GM11168 (cell line): ENCODE measurements at regions not wholly inside any gene's neighbourhood (a gene's known extent, or its start where the extent isn't known, plus 50 kb on each side); places are given as distances from the start of the nearest gene placed in this dataset.
"Not testable (repeated sequence)": the region's sequence is repeated elsewhere in the genome, so short reads cannot be mapped to it uniquely, and the experiment has no call there.

Experiments
- in situ Hi-C: fragments of 300-500 bp; cut with MboI; formaldehyde crosslinking; loops from one replicate; pipeline ENCODE4 v1.12.0; 2022; ENCODE audit warnings: low sequenced_read_pairs; ENCODE audit not compliant: unreplicated experiment

DNA sequence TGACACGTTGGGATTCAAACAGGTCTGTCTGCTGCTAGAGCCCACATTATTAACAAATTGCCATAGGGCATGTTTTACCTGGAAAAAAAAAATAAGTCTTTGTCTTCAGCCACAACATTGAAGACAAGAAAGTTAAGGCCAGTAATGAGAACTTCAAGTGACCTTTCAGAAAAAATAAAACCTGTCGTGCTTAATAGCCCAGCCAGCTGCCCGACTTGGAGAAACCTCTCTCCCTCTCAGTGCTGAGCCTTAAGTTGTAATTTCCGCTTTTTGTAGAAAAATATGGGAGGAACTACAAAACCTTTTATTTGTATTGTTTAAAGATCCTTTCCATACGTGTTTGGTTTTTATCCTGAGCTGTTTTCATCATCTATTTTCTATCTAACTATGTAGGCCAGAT, 454.3 kb upstream of the SLITRK6 start:
- in situ Hi-C loops: not testable (repeated sequence)

DNA sequence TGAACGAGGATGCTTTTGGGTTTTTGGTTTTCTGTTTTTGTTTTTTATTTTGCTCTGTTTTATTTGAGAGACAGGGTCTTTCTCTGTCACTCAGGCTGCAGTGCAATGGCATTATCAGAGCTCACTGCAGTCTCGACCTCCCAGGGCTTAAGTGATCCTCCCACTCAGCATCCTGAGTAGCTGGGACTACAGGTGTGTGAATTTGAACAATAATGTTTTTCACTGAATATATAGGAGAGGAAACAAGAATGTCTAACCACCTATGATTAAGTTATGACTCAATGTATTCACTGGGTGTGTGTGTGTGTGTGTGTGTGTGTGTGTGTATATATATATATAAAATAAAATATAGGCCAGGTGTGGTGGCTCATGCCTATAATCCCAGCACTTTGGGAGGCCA, 456.6 kb upstream of the SLITRK6 start:
- in situ Hi-C loops: not testable (repeated sequence)

DNA sequence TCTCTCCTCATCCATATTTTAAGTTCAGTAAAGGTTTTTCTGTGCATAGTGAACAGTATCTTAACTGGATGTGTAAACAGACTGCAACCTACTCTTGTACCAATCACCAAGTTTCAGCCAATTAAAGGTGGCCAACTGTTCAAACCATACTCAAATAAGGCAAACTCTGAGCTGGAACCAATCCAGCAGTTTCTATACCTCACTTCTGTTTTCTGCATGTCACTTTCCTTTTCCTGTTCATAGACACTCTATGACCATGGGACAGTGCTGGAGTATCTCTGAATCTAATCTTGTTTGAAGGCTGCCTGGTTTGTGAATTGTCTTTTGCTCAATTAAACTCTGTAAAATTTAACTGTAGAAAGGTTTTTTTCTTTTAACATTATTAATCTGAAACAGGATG, 470.3 kb upstream of the SLITRK6 start:
- in situ Hi-C loops: no loop called here

DNA sequence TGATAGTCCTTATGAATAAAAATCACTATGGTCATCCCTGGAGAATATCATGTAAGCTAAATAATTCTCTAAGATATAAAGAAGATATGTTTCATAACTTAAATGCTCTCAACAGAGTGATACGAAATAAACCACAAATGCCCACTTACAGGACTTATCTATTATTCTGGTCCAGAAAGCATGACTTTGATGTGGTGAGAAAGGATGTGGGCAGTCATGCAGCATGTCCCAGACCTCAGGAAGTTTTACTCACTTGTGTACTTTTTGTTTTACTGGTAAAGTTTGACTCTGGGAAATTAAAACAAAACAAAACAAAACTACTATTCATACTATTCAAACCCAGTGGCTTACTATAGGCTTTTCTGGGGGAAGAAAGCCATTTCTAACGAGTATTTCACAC, 483.2 kb upstream of the SLITRK6 start:
- in situ Hi-C loops: loop anchor here (10.0 kb wide), 1 partner anchor 88 kb away; no protein-coding TSS in a partner anchor

DNA sequence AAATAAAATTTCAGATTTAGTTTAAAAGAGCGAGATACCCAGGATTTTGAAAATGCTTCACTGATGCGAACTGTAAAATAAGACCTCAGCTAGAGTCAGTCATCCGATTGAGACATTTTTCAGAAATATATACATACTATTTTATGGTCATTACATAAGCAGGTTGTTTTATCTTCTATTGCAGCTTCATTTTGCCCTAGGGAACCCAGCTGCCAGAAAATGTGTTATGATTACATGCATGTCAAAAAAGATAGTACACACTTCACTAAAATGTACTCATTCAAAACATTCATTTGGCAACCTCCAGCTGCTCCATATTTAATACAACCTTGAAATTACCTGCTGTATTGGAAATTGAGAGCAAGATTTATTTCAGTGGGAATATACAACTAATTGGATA, 483.8 kb upstream of the SLITRK6 start:
- in situ Hi-C loops: loop anchor here (10.0 kb wide), 1 partner anchor 88 kb away; no protein-coding TSS in a partner anchor

DNA sequence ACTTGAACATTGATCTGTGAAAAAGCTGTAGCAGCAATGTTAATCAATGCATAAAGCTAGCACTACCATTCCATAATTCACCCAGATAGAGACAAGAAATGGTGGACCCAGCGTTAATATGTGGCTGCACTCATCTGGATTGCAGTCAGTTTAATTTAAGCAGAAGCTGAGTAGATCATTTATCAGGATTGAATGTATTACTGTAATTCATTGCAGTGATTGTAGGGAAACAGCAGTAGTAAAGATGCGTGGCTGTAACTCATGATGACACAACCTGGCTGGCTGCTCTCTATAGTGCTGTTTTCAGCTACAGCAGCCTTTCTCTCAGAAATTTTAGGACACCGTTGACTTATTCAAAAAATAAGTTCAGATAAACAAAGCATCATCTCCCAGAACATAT, 499.5 kb upstream of the SLITRK6 start:
- in situ Hi-C loops: no loop called here

DNA sequence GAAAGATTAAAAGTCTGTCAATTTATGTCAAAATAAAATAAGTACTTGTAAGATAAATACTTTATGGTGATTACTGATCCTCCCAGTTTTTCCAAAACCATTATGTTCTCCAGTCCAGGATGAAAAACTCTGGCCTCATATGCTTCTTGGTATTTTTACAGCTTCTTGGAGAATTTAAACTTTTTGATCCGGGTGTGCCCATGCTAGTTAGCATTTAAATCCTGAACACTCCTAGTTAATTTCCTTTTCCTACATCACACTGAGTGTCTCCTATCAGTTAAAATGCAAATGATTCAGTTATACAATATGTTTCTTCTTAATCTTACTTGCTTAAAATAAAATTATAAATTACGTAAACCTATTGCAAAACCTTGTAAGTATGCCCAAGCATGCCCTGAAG, 499.9 kb upstream of the SLITRK6 start:
- in situ Hi-C loops: no loop called here

DNA sequence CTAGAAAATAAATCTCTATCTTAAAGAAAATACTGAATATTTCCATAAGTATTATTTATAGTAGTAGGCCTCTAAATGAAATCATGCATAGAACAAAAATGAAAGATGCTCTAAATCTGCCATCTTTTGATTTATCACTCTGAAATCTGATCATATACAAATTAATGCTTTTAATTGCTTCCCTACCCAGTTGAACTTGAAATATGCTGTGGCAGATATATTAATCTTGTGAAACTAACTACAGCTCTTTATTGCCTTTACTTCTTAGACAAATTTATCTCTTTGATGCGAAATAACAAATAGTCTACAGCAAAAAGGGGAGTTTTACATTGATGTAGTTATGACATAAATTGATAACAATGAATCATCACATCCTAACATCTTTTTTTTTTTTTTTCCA, 510.7 kb upstream of the SLITRK6 start:
- in situ Hi-C loops: no loop called here

DNA sequence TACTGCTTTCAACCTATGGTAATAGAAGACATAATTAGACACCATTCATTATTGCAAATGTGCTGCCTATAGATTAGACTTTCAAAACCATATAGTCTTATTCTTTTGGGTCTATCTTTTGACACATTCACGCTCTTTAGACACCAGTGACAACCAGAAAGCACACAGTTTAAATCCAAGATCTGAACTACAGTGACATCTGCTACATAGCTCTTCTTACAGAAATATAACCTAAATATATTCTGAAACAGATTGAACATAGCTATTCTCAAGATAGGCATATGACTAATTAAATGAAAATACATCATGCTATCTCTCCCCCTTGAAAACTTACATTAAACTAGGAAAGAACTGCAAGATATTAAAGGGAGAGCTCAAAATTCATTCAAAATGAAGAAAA, 514.2 kb upstream of the SLITRK6 start:
- in situ Hi-C loops: no loop called here

DNA sequence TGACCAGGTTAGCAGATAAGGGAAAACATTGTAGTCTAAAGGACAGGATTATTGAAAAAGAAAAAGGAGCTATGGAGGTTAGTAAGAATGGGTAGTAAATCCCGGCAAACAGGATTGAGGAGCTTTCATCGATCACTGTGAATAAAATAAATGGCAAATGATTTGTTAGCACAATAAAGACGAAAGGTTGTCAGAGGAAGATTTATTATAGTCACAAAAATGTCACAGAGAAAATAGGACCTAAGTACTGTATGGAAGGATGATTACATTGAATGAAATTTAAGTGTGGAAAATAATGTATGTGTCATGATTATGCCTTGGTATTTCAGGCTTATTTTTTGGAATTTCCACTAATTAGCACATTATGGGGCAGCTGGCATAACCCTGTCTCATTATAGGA, 519.2 kb upstream of the SLITRK6 start:
- in situ Hi-C loops: no loop called here

DNA sequence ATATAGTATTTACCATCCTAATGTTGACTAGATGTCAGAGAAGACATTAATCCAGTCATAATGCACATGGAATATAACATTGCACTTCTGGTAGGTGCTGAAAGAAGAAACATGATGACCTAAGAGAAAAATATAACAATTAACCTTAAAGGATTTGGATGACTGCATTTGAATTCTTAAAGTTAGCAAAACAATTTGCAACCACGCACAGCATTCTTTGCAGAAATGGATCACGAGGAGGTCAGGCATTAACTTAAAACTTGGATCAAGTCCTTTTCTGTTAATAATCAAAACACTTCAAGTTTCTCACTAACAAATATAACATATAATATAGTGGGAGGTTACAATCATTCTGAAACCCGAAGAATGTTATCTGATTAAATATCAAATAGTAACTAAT, 525.0 kb upstream of the SLITRK6 start:
- in situ Hi-C loops: no loop called here

DNA sequence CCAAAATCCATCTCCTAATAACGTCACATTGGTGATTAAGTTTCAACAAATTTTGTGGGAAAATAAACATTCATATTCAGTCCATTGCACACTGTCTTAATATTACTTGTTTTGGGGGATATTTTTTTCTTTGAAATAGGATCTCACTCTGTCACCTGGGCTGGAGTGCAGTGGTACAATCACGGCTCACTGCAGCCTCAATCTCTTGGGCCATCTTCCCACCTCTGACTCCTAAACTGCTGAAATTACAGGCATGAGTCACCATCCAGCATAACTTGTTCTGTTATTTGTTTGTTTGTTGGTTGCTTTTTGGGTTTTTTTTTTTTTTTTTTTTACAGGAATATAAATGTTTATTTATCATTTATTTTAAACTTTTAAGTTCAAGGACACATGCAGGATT, 556.1 kb upstream of the SLITRK6 start:
- in situ Hi-C loops: no loop called here

DNA sequence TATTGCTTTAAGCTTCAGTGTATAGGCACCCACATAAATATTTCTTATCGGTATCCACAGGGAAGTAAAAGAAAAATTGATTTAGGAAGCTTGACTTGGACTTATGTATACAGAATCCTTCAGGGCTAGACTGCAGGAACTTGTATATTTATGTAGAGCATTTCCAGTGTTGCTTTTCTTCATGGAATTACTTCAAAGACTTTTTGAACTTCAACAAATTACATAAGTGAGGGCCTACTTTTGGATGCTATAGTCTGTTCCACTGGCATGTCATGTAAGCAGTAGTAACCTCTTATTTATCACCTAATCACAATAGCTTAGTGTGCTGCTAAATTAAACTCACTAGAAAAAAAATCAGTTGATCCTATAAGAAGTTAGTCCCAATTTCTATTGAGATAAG, 557.9 kb upstream of the SLITRK6 start:
- in situ Hi-C loops: no loop called here

DNA sequence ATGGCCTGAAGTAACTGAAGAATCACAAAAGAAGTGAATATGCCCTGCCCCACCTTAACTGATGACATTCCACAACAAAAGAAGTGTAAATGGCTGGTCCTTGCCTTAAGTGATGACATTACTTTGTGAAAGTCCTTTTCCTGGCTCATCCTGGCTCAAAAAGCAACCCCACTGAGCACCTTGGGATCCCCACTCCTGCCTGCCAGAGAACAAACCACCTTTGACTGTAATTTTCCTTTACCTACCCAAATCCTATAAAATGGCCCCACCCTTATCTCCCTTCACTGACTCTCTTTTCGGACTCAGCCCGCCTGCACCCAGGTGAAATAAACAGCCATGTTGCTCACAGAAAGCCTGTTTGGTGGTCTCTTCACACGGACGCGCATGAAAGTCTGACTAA, 564.5 kb upstream of the SLITRK6 start:
- in situ Hi-C loops: not testable (repeated sequence)

DNA sequence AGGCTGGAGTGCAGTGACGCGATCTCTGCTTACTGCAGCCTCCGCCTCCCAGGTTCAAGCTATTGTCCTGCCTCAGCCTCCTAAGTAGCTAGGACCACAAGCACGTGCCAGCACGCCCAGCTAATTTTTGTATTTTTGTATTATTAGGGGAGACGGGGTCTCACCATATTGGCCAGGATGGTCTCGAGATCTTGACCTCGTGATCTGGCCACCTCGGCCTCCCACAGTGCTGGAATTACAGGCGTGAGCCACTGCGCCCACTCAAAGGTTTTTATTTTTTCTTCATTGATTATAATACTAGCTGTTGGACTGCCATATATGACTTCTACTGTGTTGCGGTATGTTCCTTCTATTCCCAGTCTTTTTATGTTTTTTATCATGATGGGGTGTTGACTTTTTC, 569.7 kb upstream of the SLITRK6 start:
- in situ Hi-C loops: no loop called here

DNA sequence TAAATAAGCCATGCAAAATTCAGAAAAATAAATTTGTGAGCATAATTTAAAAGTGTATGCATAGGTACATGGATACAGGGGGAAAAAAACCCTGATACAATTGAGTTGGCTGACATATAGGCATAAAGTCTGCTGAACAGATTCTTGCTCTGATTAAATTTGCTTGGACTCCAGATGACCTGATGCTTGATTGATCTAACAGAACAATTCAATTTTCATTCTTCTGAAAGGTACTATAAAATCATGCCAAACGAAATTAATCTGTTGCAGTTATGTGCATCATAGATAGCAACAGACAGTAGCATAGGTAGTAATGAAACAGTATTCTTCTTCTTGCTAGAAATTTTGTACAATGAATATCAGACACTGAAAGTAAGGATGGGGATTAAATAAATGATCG, 578.2 kb upstream of the SLITRK6 start:
- in situ Hi-C loops: no loop called here

DNA sequence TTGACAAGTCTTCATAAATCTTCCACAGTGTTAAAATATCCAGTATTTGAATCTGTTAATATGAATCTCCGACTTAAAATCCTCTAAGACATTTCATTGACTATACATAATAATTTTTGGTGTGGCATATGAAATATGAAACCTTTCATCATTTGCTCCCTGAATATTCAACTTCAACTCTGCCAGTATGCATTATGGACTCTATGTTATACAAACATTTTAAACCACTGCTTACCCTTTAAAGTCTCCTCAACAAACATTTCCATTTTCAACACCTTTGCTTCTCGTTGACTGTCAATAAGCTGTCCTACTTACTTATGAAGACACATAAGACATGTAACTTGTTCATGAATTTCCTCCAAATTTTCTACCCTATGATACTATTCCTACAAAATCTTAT, 579.4 kb upstream of the SLITRK6 start:
- in situ Hi-C loops: no loop called here

DNA sequence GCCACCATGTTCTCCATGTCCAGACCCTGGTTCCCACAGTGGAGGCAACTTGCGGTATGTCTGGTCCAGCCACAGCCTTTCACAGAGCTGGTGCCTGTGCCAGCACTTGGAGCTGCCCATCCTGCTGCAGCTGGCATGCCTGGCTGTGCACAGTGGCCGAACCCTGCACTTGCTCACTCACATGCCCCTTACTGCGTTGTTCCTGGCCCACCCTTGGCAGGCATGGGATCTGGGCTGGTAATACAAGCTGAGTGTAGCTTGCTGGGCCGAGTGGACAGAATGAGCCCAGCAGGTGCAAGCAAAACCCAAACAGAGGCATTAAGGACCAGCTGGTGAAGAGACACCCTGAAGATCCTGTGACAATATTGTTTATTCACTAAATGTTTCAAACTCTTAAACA, 583.9 kb upstream of the SLITRK6 start:
- in situ Hi-C loops: no loop called here

DNA sequence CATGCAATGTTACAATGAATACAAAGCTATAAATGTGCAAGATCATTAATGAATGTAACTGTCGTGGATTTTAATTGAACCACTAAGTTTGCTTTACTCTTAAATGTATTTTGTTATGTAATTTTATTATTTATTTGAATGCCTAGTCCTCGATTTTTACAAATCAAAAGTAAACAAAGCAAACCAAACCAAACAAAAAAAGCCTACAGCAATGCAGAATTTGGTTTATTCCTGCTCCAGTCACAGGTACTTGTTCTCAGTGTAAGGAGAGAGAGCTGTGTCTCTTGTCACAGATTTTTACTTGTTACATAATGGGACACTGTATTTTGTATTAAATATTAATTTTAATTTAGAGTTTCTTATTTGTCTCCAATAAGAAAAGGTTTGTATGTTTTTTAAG, 584.3 kb upstream of the SLITRK6 start:
- in situ Hi-C loops: no loop called here

DNA sequence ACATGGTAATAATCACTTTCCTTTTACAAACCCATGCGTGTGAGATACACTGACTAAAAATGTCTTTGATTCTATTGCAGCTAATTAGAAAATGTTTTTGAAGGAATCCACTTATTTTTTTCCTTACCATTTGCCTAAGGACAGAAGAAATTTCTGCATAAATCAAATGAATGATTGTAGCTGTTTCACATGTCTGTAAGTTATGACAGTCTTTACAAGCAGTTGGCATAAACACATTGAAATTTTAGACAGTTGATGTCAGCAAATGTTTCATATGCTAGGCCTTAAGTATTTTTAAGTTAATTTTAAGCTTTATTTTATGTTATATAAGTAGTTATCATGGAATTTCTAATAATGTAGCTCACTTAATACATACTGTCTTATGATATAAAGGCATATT, 598.4 kb upstream of the SLITRK6 start:
- in situ Hi-C loops: no loop called here

DNA sequence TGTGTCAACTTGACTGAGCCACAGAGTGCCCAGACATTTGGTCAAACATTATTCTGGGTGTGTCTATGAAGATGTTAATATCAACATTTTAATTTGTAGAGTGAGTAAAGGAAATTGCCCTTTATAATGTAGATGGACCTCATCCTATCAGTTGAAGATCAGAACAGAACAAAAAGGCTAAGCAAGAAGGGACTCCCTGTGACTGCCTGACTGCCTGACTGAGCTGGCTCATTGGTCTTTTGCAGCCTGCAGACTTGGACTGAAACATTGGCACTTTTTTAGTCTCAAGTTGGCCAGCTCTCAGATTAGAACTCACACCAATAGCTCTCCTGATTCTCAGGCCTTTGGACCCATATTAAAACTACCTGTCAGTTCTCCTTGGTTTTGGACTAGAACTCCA, 600.4 kb upstream of the SLITRK6 start:
- in situ Hi-C loops: no loop called here

DNA sequence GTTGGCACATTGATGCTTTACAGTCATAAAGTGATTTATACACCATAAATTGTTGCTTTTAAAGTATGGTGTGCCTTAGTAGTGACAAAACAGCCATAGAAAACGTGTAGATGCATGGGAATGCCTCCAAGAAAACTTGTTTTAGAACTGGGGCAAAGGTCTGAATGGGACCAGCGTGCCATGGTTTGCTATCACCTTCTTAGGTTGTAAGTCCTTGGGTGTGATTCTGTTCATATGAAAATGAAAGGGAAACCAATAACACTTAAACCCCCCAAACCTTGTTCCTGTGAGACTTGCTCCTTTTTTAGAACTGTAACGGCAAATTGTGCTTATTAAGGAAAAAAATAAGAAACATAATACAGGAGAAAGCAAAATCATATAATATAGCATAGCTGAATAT, 603.3 kb upstream of the SLITRK6 start:
- in situ Hi-C loops: no loop called here

DNA sequence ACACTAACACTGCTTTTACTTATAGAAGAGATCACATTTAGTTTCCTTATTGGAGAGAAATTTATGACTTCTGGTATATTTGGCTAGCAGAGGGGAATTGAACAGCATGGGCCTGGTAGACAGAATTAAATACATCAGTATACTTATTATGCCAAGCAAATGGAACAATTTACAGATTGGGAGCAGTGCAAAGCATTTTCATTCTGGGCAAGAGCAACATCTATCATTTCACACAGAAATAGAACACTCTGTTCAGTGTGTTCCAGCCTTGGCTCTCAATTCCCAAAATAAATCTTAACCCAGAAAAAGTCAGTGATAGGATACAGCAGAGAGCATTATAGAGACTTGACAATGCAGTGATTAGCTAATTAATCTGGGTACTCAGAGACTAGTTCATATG, 604.0 kb upstream of the SLITRK6 start:
- in situ Hi-C loops: no loop called here
